Panc1 (cell line): ENCODE measurements at regions not wholly inside any gene's neighbourhood (a gene's known extent, or its start where the extent isn't known, plus 50 kb on each side); places are given as distances from the start of the nearest gene placed in this dataset.

Experiments used
- ATAC-seq: fragments of 200-7000 bp; cut with Tn5 transposase; 2 replicates; pipeline ENCODE4 v1.9.1; 2020; ENCODE audit warnings: mild to moderate bottlenecking, moderate library complexity
- BruUV-seq: library from RNA; stranded (reverse); fragments of 400-500 nt; replicated peaks from 2 replicates; lab custom pipeline; 2021; lab: Mats Ljungman, UMichigan
- CTCF ChIA-PET: fragments of 300-600 bp; sonication (Branson Sonifier 250); formaldehyde crosslinking; loops from one replicate; lab custom pipeline; 2022; ENCODE audit warnings: antibody characterized with exemption; lab: Charles Lee
- POLR2A ChIA-PET: fragments of 300-600 bp; sonication (Branson Sonifier 250); formaldehyde crosslinking; loops from one replicate; lab custom pipeline; 2022; ENCODE audit warnings: antibody characterized with exemption; lab: Charles Lee
- DNase-seq: peaks from one replicate; pipeline ENCODE4 v3.0.0-alpha.2; 2010; ENCODE audit warnings: low read depth, low spot score
- H3K27ac ChIP-seq: 2 replicates; pipeline ENCODE4 v1.5.1; 2011; ENCODE audit warnings: mild to moderate bottlenecking, low read length, inconsistent platforms
- H3K27me3 ChIP-seq: fragments of 200-500 bp; sonication (Bioruptor generic); 2 replicates; pipeline ENCODE4 v1.6.0; 2014; ENCODE audit warnings: low read length, inconsistent platforms; ENCODE audit not compliant: control insufficient read depth, insufficient read depth
- H3K36me3 ChIP-seq: fragments of 200-500 bp; sonication (Bioruptor generic); 2 replicates; pipeline ENCODE4 v1.5.1; 2014; ENCODE audit warnings: inconsistent platforms, mild to moderate bottlenecking, low read length, moderate library complexity; ENCODE audit not compliant: control insufficient read depth, insufficient read depth
- H3K4me1 ChIP-seq: 2 replicates; pipeline ENCODE4 v1.5.1; 2011; ENCODE audit warnings: inconsistent platforms, mild to moderate bottlenecking, low read length, moderate library complexity; ENCODE audit not compliant: control insufficient read depth, insufficient read depth
- H3K4me3 ChIP-seq, 2 experiments: 2 replicates each; pipeline ENCODE4 v1.5.1; 2011 to 2012; ENCODE audit warnings: low read depth in 2 of 2, low read length in 2 of 2, mild to moderate bottlenecking in 2 of 2, inconsistent platforms in 1 of 2, moderate library complexity in 1 of 2
- H3K9me3 ChIP-seq: fragments of 200-500 bp; sonication (Bioruptor generic); 2 replicates; pipeline ENCODE4 v1.5.1; 2014; ENCODE audit warnings: low read depth, mild to moderate bottlenecking, inconsistent platforms, low read length, moderate library complexity; ENCODE audit not compliant: control insufficient read depth, insufficient read depth
- POLR2AphosphoS5 ChIP-seq: IDR thresholded peaks from 2 replicates; pipeline ENCODE4 v1.6.1; 2012; ENCODE audit warnings: mild to moderate bottlenecking, low read depth, low read length, moderate library complexity
- REST ChIP-seq, 2 experiments: IDR thresholded peaks; 2 replicates each; pipeline ENCODE4 v1.6.1; 2011 to 2012; ENCODE audit warnings: low read depth in 2 of 2, control low read depth in 1 of 2, low read length in 1 of 2, mild to moderate bottlenecking in 1 of 2, moderate library complexity in 1 of 2; ENCODE audit not compliant: insufficient read depth in 1 of 2
- SIN3A ChIP-seq: IDR thresholded peaks from 2 replicates; pipeline ENCODE4 v1.6.1; 2012; ENCODE audit warnings: low read depth, mild to moderate bottlenecking, low read length, moderate library complexity, borderline replicate concordance; ENCODE audit not compliant: insufficient read depth
- TCF7L2 ChIP-seq: IDR thresholded peaks from 2 replicates; pipeline ENCODE4 v1.6.1; 2011; ENCODE audit warnings: mild to moderate bottlenecking, low read depth, low read length, inconsistent platforms
- in situ Hi-C: cut with HindIII; loops from 2 replicates; pipeline ENCODE4 v1.10.0; 2016; ENCODE audit warnings: low sequenced_read_pairs, low pct_unique_long_range_greater_than_20kb
- intact Hi-C: fragments of 100-400 bp; cut with micrococcal nuclease; formaldehyde crosslinking; loops from one replicate; pipeline ENCODE4 v1.10.0; 2022; ENCODE audit not compliant: unreplicated experiment
- TF ChIP-seq, protein P1 (sequence below): fragments of 450-650 bp; IDR thresholded peaks from 2 replicates; pipeline ENCODE4 v1.5.1; 2017; ENCODE audit warnings: mild to moderate bottlenecking

DNA sequence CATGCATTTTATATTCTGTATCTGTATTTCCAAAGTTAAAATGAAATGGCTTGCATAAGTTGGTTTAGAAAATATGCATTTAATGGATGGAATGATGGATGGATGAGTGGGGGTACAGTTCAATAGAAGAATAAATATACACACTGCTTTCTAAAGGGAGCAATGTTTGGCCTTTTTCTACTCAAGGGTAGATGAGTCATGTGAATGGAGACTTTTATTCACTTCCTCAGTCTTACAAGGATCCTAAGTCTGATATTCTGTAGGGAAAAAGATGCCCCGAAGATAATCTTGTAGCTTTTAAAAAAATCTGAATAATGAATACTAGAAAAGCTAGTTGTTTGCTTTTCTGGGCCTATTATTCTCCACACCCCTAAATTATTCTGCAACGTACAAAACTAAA lies 2112.1 kb downstream of the MAT2B start:
- no peak overlapping the region for H3K27ac ChIP-seq
- ChIA-PET CTCF (no interaction called here), POLR2A (no interaction called here)
- BruUV-seq: no TSS peak
- H3K4me1 ChIP-seq: no peaks in the 10 kb centered on the region
- no peaks in the 10 kb centered on the region for H3K36me3 ChIP-seq
- ATAC-seq (no peak), DNase-seq (no peak)
- in situ Hi-C loops: no loop called here
- intact Hi-C loops: no loop called here
- H3K4me3 ChIP-seq: no peak overlapping the region
- TF ChIP-seq, protein P1, sequence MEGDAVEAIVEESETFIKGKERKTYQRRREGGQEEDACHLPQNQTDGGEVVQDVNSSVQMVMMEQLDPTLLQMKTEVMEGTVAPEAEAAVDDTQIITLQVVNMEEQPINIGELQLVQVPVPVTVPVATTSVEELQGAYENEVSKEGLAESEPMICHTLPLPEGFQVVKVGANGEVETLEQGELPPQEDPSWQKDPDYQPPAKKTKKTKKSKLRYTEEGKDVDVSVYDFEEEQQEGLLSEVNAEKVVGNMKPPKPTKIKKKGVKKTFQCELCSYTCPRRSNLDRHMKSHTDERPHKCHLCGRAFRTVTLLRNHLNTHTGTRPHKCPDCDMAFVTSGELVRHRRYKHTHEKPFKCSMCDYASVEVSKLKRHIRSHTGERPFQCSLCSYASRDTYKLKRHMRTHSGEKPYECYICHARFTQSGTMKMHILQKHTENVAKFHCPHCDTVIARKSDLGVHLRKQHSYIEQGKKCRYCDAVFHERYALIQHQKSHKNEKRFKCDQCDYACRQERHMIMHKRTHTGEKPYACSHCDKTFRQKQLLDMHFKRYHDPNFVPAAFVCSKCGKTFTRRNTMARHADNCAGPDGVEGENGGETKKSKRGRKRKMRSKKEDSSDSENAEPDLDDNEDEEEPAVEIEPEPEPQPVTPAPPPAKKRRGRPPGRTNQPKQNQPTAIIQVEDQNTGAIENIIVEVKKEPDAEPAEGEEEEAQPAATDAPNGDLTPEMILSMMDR: no peak
- TF ChIP-seq POLR2AphosphoS5: no peak
- TF ChIP-seq TCF7L2: no peak
- TF ChIP-seq REST (IDR thresholded peaks at IDR 0.05; ENCODE audit: insufficient read depth in 1 of 2, low read depth in 2 of 2, low read length in 1 of 2): no peak
- TF ChIP-seq SIN3A: no peak
- H3K27me3 ChIP-seq: no peaks in the 10 kb centered on the region
- H3K9me3 ChIP-seq: no peaks in the 10 kb centered on the region

DNA sequence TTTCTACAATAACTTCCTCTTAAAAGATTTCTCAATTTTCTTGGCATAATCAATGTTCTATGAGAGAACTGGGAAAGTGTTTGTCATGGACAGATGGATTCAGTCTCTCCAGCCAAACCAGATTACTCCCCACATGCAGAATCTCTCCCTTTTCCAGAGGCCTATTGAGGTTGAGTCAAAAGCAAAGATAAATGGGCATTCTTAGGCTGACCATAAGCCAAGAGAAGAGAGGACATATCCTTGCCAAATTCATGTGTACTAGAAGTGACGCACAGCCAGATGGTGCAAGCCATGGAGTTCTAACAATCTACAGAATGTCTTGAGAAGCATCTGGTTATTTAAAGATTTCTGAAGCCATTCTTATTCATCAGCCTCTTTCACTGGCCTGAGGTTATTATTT lies 2115.0 kb downstream of the MAT2B start:
- no peak overlapping the region for H3K4me3 ChIP-seq
- ChIA-PET CTCF (no interaction called here), POLR2A (no interaction called here)
- no peaks in the 10 kb centered on the region for H3K4me1 ChIP-seq
- no peaks in the 10 kb centered on the region for H3K36me3 ChIP-seq
- ATAC-seq (no peak), DNase-seq (no peak)
- TF ChIP-seq POLR2AphosphoS5: no peak
- TF ChIP-seq, protein P1: no peak
- no peak for TF ChIP-seq REST (IDR thresholded peaks at IDR 0.05; ENCODE audit: insufficient read depth in 1 of 2, low read depth in 2 of 2, low read length in 1 of 2)
- H3K9me3 ChIP-seq: no peaks in the 10 kb centered on the region
- H3K27me3 ChIP-seq: no peaks in the 10 kb centered on the region
- no TSS peak for BruUV-seq
- no peak overlapping the region for H3K27ac ChIP-seq
- in situ Hi-C loops (no loop called here), intact Hi-C loops (no loop called here)
